Caco-2 (cell line): ENCODE measurements at regions not wholly inside any gene's neighbourhood (a gene's known extent, or its start where the extent isn't known, plus 50 kb on each side); places are given as distances from the start of the nearest gene placed in this dataset.

Experiments
- BruUV-seq: library from RNA; stranded (reverse); fragments of 400-500 nt; replicated peaks from 2 replicates; lab custom pipeline; 2021; lab: Mats Ljungman, UMichigan
- CTCF ChIA-PET: fragments of 300-600 bp; sonication (Branson Sonifier 250); formaldehyde crosslinking; loops from one replicate; lab custom pipeline; 2022; ENCODE audit warnings: antibody characterized with exemption; lab: Charles Lee
- POLR2A ChIA-PET: fragments of 300-600 bp; sonication (Branson Sonifier 250); formaldehyde crosslinking; loops from one replicate; lab custom pipeline; 2022; ENCODE audit warnings: antibody characterized with exemption; lab: Charles Lee
- DNase-seq, 2 experiments: peaks; one replicate each; pipeline versions ENCODE4 v3.0.0 to v3.0.0-alpha.2; 2020 to 2022
- H3K27me3 ChIP-seq: replicated peaks from 2 replicates; pipeline ENCODE4 v1.6.0; 2011; ENCODE audit warnings: low read length; ENCODE audit not compliant: control insufficient read depth, insufficient read depth
- H3K36me3 ChIP-seq: 2 replicates; pipeline ENCODE4 v1.5.1; 2011; ENCODE audit warnings: low read length; ENCODE audit not compliant: control insufficient read depth, insufficient read depth
- H3K4me1 ChIP-seq: fragments of 250-450 bp; sonication (Bioruptor Pico); 2 replicates; pipeline ENCODE4 v1.5.1; 2020; ENCODE audit warnings: mild to moderate bottlenecking
- H3K4me3 ChIP-seq: 2 replicates; pipeline ENCODE4 v1.5.1; 2011; ENCODE audit warnings: low read depth, mild to moderate bottlenecking, control low read depth, low read length
- H3K9me3 ChIP-seq: fragments of 250-450 bp; sonication (Bioruptor Pico); 2 replicates; pipeline ENCODE4 v1.5.1; 2020; ENCODE audit warnings: mild to moderate bottlenecking, moderate library complexity
- H3K27ac Mint-ChIP-seq: one replicate; pipeline ENCODE4 v1.8.0; 2022; ENCODE audit warnings: mixed read lengths; ENCODE audit not compliant: unreplicated experiment
- H3K27me3 Mint-ChIP-seq: one replicate; pipeline ENCODE4 v1.8.0; 2022; ENCODE audit warnings: mixed read lengths; ENCODE audit not compliant: insufficient read depth, unreplicated experiment
- H3K36me3 Mint-ChIP-seq: one replicate; pipeline ENCODE4 v1.8.0; 2022; ENCODE audit warnings: mild to moderate bottlenecking, mixed read lengths; ENCODE audit not compliant: insufficient read depth, unreplicated experiment
- H3K4me1 Mint-ChIP-seq: one replicate; pipeline ENCODE4 v1.8.0; 2022; ENCODE audit warnings: low read depth, mixed read lengths; ENCODE audit not compliant: unreplicated experiment
- H3K4me3 Mint-ChIP-seq: one replicate; pipeline ENCODE4 v1.8.0; 2022; ENCODE audit warnings: mild to moderate bottlenecking, moderate library complexity, mixed read lengths; ENCODE audit not compliant: unreplicated experiment
- H3K9me3 Mint-ChIP-seq: one replicate; pipeline ENCODE4 v1.8.0; 2022; ENCODE audit warnings: mixed read lengths; ENCODE audit not compliant: unreplicated experiment
- CTCF ChIP-seq, 2 experiments: fragments of 200-600 bp in 1 of 2; IDR thresholded peaks; 1 replicate in 1 of 2; 2 replicates in 1 of 2; pipeline versions ENCODE4 v1.5.1 to v1.8.0; 2011 to 2022; ENCODE audit warnings: antibody characterized with exemption in 1 of 2, control low read depth in 1 of 2, inconsistent platforms in 1 of 2, low read depth in 1 of 2, low read length in 1 of 2, mild to moderate bottlenecking in 1 of 2, moderate library complexity in 1 of 2; ENCODE audit not compliant: insufficient read depth in 1 of 2, severe bottlenecking in 1 of 2, unreplicated experiment in 1 of 2
- intact Hi-C: fragments of 100-400 bp; cut with micrococcal nuclease; formaldehyde crosslinking; loops from one replicate; pipeline ENCODE4 v1.10.0; 2022; ENCODE audit not compliant: unreplicated experiment

GRCh38 chr18:24658302-24658701 is 197.9 kb downstream of the HRH4 start:
- H3K4me3 ChIP-seq: no peak overlapping the region
- H3K4me1 ChIP-seq: no peaks in the 10 kb centered on the region
- H3K36me3 Mint-ChIP-seq: peaks cover 6% of the 10 kb centered on the region
- intact Hi-C loops: no loop called here
- no peaks in the 10 kb centered on the region for H3K9me3 Mint-ChIP-seq
- no peak overlapping the region for H3K27ac Mint-ChIP-seq
- TF ChIP-seq CTCF (IDR thresholded peaks at IDR 0.05; ENCODE audit: insufficient read depth in 1 of 2, low read depth in 1 of 2, low read length in 1 of 2, severe bottlenecking in 1 of 2, unreplicated experiment in 1 of 2): no peak
- H3K4me3 Mint-ChIP-seq: no peak overlapping the region
- H3K9me3 ChIP-seq: no peaks in the 10 kb centered on the region
- H3K27me3 Mint-ChIP-seq: peaks cover 4% of the 10 kb centered on the region
- no peak for DNase-seq
- no peaks in the 10 kb centered on the region for H3K36me3 ChIP-seq
- no TSS peak for BruUV-seq
- ChIA-PET POLR2A (no interaction called here), CTCF (no interaction called here)
- H3K4me1 Mint-ChIP-seq: no peaks in the 10 kb centered on the region
- no peaks in the 10 kb centered on the region for H3K27me3 ChIP-seq

- ChIA-PET CTCF (no interaction called here), POLR2A (no interaction called here)
- peaks cover 6% of the 10 kb centered on the region for H3K36me3 Mint-ChIP-seq
- intact Hi-C loops: no loop called here
- no peaks in the 10 kb centered on the region for H3K27me3 ChIP-seq
- H3K36me3 ChIP-seq: no peaks in the 10 kb centered on the region
- no peak overlapping the region for H3K4me3 Mint-ChIP-seq
- H3K9me3 Mint-ChIP-seq: no peaks in the 10 kb centered on the region
- H3K9me3 ChIP-seq: no peaks in the 10 kb centered on the region
- TF ChIP-seq CTCF (IDR thresholded peaks at IDR 0.05; ENCODE audit: insufficient read depth in 1 of 2, low read depth in 1 of 2, low read length in 1 of 2, severe bottlenecking in 1 of 2, unreplicated experiment in 1 of 2): no peak
- H3K4me1 Mint-ChIP-seq: no peaks in the 10 kb centered on the region
- H3K4me1 ChIP-seq: no peaks in the 10 kb centered on the region
- H3K4me3 ChIP-seq: no peak overlapping the region
- H3K27ac Mint-ChIP-seq: no peak overlapping the region
- DNase-seq: no peak
- H3K27me3 Mint-ChIP-seq: peaks cover 11% of the 10 kb centered on the region
- BruUV-seq: no TSS peak
These were observed 199.6 kb downstream of the HRH4 start for GRCh38 chr18:24659827-24660720.

GRCh38 chr18:24660956-24661355 is 200.5 kb downstream of the HRH4 start:
- no TSS peak for BruUV-seq
- TF ChIP-seq CTCF (IDR thresholded peaks at IDR 0.05; ENCODE audit: insufficient read depth in 1 of 2, low read depth in 1 of 2, low read length in 1 of 2, severe bottlenecking in 1 of 2, unreplicated experiment in 1 of 2): no peak
- Mint-ChIP-seq H3K27ac (no peak overlapping the region), H3K9me3 (no peaks in the 10 kb centered on the region), H3K36me3 (peaks cover 6% of the 10 kb centered on the region), H3K27me3 (peaks cover 11% of the 10 kb centered on the region), H3K4me1 (no peaks in the 10 kb centered on the region), H3K4me3 (no peak overlapping the region)
- Histone ChIP-seq H3K4me1 (no peaks in the 10 kb centered on the region), H3K9me3 (no peaks in the 10 kb centered on the region), H3K36me3 (no peaks in the 10 kb centered on the region), H3K4me3 (no peak overlapping the region), H3K27me3 (no peaks in the 10 kb centered on the region)
- no peak for DNase-seq
- POLR2A ChIA-PET: no interaction called here
- CTCF ChIA-PET: no interaction called here
- intact Hi-C loops: no loop called here
